ENCODE measurements at regions not wholly inside any gene's neighbourhood (a gene's known extent, or its start where the extent isn't known, plus 50 kb on each side); places are given as distances from the start of the nearest gene placed in this dataset.

GRCh38 chr15:69586721-69587120, 134.1 kb downstream of the RPLP1 start:
- H3K4me3 ChIP-seq = no peak overlapping the region
- no peak for DNase-seq
- H3K36me3 ChIP-seq (replicated peaks in 1 of 2; ENCODE audit: insufficient read depth in 1 of 2, low read depth in 2 of 2) = no peaks in the 10 kb centered on the region
- no peak overlapping the region for H3K27ac ChIP-seq
- TF ChIP-seq CTCF (IDR thresholded peaks at IDR 0.05) (no peak), POLR2A (IDR thresholded peaks at IDR 0.05) (no peak)
- peaks cover 20% of the 10 kb centered on the region for H3K4me1 ChIP-seq
- ATAC-seq = no peak
- WGBS, 2 donors = 87 to 96% methylated on average over 8 to 9 of the region's 9 CpGs
- intact Hi-C loops (cut with DNase I) = loop anchor here (10.0 kb wide), 1 partner anchor 768 kb away; no protein-coding TSS in a partner anchor
- no peaks in the 10 kb centered on the region for H3K9me3 ChIP-seq
- no peaks in the 10 kb centered on the region for H3K27me3 ChIP-seq

- TF ChIP-seq POLR2A (IDR thresholded peaks at IDR 0.05) (no peak), CTCF (IDR thresholded peaks at IDR 0.05) (no peak)
- 77 to 82% methylated on average over 4 of the region's 4 CpGs for WGBS, 2 donors
- H3K27ac ChIP-seq = no peak overlapping the region
- H3K9me3 ChIP-seq = no peaks in the 10 kb centered on the region
- no peaks in the 10 kb centered on the region for H3K27me3 ChIP-seq
- no peak overlapping the region for H3K4me3 ChIP-seq
- ATAC-seq (no peak), DNase-seq (peak in 1 of 4 donors; percentile 17)
- no peaks in the 10 kb centered on the region for H3K36me3 ChIP-seq (replicated peaks in 1 of 2; ENCODE audit: insufficient read depth in 1 of 2, low read depth in 2 of 2)
- peaks cover 31% of the 10 kb centered on the region for H3K4me1 ChIP-seq
- intact Hi-C loops (cut with DNase I) = loop anchor here (10.0 kb wide), 1 partner anchor 767 kb away; no protein-coding TSS in a partner anchor
Measured at GRCh38 chr15:69587723-69588426, 135.3 kb downstream of the RPLP1 start.

GRCh38 chr15:69590201-69590710, 137.6 kb downstream of the RPLP1 start:
- H3K27ac ChIP-seq = no peak overlapping the region
- no peaks in the 10 kb centered on the region for H3K27me3 ChIP-seq
- H3K9me3 ChIP-seq = no peaks in the 10 kb centered on the region
- intact Hi-C loops (cut with DNase I) = loop anchor here (10.0 kb wide), 1 partner anchor 515 kb away; no protein-coding TSS in a partner anchor
- WGBS, 2 donors = 90 to 98% methylated on average over 8 of the region's 8 CpGs
- H3K4me1 ChIP-seq = peaks cover 55% of the 10 kb centered on the region
- TF ChIP-seq POLR2A (IDR thresholded peaks at IDR 0.05) (no peak), CTCF (IDR thresholded peaks at IDR 0.05) (no peak)
- DNase-seq (no peak), ATAC-seq (no peak)
- H3K36me3 ChIP-seq (replicated peaks in 1 of 2; ENCODE audit: insufficient read depth in 1 of 2, low read depth in 2 of 2) = no peaks in the 10 kb centered on the region
- no peak overlapping the region for H3K4me3 ChIP-seq

- no peak for DNase-seq
- intact Hi-C loops (cut with DNase I) = loop anchor here (10.0 kb wide), 1 partner anchor 514 kb away; no protein-coding TSS in a partner anchor
- no peaks in the 10 kb centered on the region for H3K27me3 ChIP-seq
- ATAC-seq = no peak
- TF ChIP-seq POLR2A (IDR thresholded peaks at IDR 0.05) (no peak), CTCF (IDR thresholded peaks at IDR 0.05) (no peak)
- H3K9me3 ChIP-seq = no peaks in the 10 kb centered on the region
- 94 to 100% methylated on average over 5 of the region's 5 CpGs for WGBS, 2 donors
- H3K27ac ChIP-seq = peak overlapping the region in 1 of 4 donors; percentile 65
- no peak overlapping the region for H3K4me3 ChIP-seq
- no peaks in the 10 kb centered on the region for H3K36me3 ChIP-seq (replicated peaks in 1 of 2; ENCODE audit: insufficient read depth in 1 of 2, low read depth in 2 of 2)
- H3K4me1 ChIP-seq = peaks cover 63% of the 10 kb centered on the region
Measured at GRCh38 chr15:69590932-69591524, 138.4 kb downstream of the RPLP1 start.
